ENCODE measurements at regions not wholly inside any gene's neighbourhood (a gene's known extent, or its start where the extent isn't known, plus 50 kb on each side); places are given as distances from the start of the nearest gene placed in this dataset.

DNA sequence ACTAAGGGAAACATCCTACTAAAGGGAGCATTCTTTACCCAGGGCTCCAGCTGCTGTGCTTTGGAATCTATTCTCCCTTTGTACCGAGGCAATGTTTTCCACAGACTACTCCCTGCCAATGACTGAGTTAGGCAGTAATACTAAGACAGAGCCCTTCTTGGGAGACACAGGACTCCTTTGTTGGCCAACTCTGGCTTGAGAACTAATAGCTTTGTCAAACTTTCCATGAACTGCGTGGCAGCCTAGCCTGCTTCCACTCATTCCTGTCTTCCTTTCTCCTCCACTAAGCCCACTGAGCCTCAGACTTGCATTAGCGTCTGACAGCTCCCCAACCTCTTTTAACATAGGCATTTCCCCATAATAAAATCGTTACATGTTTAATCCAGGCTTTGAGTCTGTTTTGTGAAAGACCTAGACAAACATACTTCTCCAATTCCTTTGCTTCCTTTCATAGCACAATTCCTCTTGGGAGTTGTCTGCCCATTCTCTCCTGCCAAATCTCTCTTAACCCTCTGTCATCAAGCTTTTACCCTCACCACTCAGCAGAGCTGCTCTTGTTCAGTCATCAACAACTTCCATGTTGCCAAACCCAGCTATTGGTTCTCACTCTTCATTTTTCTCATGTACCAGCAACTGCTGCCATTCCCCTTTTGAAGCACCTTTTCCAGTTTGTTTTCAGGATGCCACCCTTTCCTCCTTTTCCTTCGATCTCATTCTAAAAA is 300.3 kb upstream of the IGFBP7 start:
- DNase-seq (ENCODE audit: low read depth in 2 of 2) = peak in 1 of 2 donors; percentile 17
- H3K4me3 ChIP-seq (replicated peaks in 1 of 2; ENCODE audit: low read depth in 2 of 2, low read length in 2 of 2) = no peak overlapping the region
- TF ChIP-seq, protein P1, sequence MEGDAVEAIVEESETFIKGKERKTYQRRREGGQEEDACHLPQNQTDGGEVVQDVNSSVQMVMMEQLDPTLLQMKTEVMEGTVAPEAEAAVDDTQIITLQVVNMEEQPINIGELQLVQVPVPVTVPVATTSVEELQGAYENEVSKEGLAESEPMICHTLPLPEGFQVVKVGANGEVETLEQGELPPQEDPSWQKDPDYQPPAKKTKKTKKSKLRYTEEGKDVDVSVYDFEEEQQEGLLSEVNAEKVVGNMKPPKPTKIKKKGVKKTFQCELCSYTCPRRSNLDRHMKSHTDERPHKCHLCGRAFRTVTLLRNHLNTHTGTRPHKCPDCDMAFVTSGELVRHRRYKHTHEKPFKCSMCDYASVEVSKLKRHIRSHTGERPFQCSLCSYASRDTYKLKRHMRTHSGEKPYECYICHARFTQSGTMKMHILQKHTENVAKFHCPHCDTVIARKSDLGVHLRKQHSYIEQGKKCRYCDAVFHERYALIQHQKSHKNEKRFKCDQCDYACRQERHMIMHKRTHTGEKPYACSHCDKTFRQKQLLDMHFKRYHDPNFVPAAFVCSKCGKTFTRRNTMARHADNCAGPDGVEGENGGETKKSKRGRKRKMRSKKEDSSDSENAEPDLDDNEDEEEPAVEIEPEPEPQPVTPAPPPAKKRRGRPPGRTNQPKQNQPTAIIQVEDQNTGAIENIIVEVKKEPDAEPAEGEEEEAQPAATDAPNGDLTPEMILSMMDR (IDR thresholded peaks at IDR 0.05; ENCODE audit: low read depth, low read length) = no peak

DNA sequence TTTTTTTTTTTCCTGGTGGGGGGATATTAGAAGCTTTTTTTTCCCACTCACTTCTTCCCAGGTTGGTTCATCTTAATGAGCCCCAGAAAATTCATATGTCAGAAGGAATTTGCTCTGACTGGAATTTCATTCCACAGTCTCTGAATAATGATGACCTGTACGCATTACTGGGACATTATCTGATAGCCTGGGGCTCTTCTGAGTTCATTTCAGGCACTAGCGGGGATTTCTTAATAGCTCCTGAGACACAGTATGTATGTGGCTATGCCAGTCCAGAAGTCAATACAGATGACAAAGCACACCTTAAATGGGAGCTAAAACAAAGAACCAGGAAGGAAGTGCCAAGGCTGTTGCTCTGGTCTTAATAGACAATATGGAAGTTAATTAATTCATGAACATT is 295.2 kb upstream of the IGFBP7 start:
- DNase-seq (ENCODE audit: low read depth in 2 of 2) = peak in 1 of 2 donors; percentile 15
- no peak overlapping the region for H3K4me3 ChIP-seq (replicated peaks in 1 of 2; ENCODE audit: low read depth in 2 of 2, low read length in 2 of 2)
- TF ChIP-seq, protein P1 (IDR thresholded peaks at IDR 0.05; ENCODE audit: low read depth, low read length) = no peak

DNA sequence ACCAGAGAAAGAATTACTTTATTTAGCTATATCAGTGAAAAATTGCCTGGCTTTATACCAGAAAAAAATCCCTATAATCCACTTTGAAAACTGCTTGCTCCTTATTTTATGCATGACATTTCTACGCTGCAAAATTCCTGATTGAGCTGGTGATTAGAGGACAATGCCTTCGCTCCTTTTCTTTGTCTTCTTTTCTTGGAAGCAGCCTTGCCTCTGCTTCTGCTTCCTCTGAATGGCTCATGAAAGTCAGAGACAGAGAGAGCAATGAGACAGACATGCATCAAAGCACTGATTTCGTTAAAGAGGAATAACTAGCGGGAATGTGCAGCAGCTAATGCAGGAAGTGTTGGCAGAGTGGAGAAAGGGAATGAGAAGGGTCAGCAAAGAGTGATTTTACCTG is 294.3 kb upstream of the IGFBP7 start:
- no peak for DNase-seq (ENCODE audit: low read depth in 2 of 2)
- TF ChIP-seq, protein P1 (IDR thresholded peaks at IDR 0.05; ENCODE audit: low read depth, low read length) = no peak
- no peak overlapping the region for H3K4me3 ChIP-seq (replicated peaks in 1 of 2; ENCODE audit: low read depth in 2 of 2, low read length in 2 of 2)

DNA sequence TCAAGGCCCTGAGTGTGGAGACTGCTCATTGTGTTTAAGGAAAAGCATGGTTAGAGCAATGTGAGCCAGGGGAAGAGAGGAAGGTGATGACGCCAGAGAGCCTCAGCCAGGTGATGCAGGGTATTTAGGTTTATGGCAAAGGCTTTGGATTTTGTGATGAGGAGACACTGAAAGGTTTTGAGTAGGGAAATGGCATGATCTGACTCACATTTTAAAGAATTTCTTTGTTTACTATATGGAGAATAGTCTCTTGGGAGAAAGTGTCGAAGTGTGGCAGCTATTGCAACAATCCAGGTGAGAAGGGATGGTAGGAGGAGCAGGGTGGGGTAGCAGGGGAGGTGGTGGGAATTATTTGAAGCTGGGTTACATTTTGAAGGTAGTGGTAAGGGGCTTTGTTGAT is 293.4 kb upstream of the IGFBP7 start:
- no peak for DNase-seq (ENCODE audit: low read depth in 2 of 2)
- no peak overlapping the region for H3K4me3 ChIP-seq (replicated peaks in 1 of 2; ENCODE audit: low read depth in 2 of 2, low read length in 2 of 2)
- TF ChIP-seq, protein P1 (IDR thresholded peaks at IDR 0.05; ENCODE audit: low read depth, low read length) = no peak

GRCh38 chr4:57401586-57401985 is 291.4 kb upstream of the IGFBP7 start:
- TF ChIP-seq, protein P1 (IDR thresholded peaks at IDR 0.05; ENCODE audit: low read depth, low read length) = no peak
- DNase-seq (ENCODE audit: low read depth in 2 of 2) = no peak
- H3K4me3 ChIP-seq (replicated peaks in 1 of 2; ENCODE audit: low read depth in 2 of 2, low read length in 2 of 2) = no peak overlapping the region

- TF ChIP-seq, protein P1 (IDR thresholded peaks at IDR 0.05; ENCODE audit: low read depth, low read length) = no peak
- H3K4me3 ChIP-seq (replicated peaks in 1 of 2; ENCODE audit: low read depth in 2 of 2, low read length in 2 of 2) = no peak overlapping the region
- peak; percentile 5 to 15 for DNase-seq (ENCODE audit: low read depth in 2 of 2)
Observed at GRCh38 chr4:57378766-57379165, 268.6 kb upstream of the IGFBP7 start.

Data from cardiac fibroblast (primary cell).